Gastroesophageal sphincter (tissue), 4 donors: ENCODE measurements at regions not wholly inside any gene's neighbourhood (a gene's known extent, or its start where the extent isn't known, plus 50 kb on each side); places are given as distances from the start of the nearest gene placed in this dataset.
"Not testable (repeated sequence)": the region's sequence is repeated elsewhere in the genome, so short reads cannot be mapped to it uniquely, and the experiment has no call there.

ENCODE experiments used
- ATAC-seq: fragments of 150-250 bp; one replicate; pipeline ENCODE4 v1.9.1; 2016; ENCODE audit warnings: mild to moderate bottlenecking, moderate library complexity
- H3K27ac ChIP-seq, 4 donors: fragments of 200-600 bp; sonication (generic) in 3 of 4; 1 replicate in 3 of 4; 2 replicates in 1 of 4; pipeline ENCODE4 v1.5.1; 2016 to 2019
- H3K27me3 ChIP-seq: fragments of 200-600 bp; sonication (generic); one replicate; pipeline ENCODE4 v1.5.1; 2019
- H3K36me3 ChIP-seq, 2 donors: fragments of 200-600 bp; sonication (generic); one replicate each; pipeline ENCODE4 v1.5.1; 2019; ENCODE audit warnings: control low read depth in 1 of 2
- H3K4me1 ChIP-seq, 3 donors: fragments of 200-600 bp; sonication (generic); 1 replicate in 2 of 3; 2 replicates in 1 of 3; pipeline ENCODE4 v1.5.1; 2016 to 2019; ENCODE audit warnings: control low read depth in 2 of 3
- H3K4me3 ChIP-seq, 2 donors: fragments of 200-600 bp; sonication (generic); one replicate each; pipeline ENCODE4 v1.5.1; 2019; ENCODE audit warnings: mild to moderate bottlenecking in 1 of 2, moderate library complexity in 1 of 2
- H3K9me3 ChIP-seq, 3 donors: fragments of 200-600 bp; sonication (generic); one replicate each; pipeline ENCODE4 v1.5.1; 2017 to 2019; ENCODE audit warnings: control low read depth in 2 of 3
- CTCF ChIP-seq, 4 experiments: fragments of 200-600 bp in 2 of 4; fragments of 450-650 bp in 2 of 4; sonication (generic) in 1 of 4; IDR thresholded peaks; one replicate each; pipeline ENCODE4 v1.5.1; 2017 to 2019; ENCODE audit warnings: antibody characterized with exemption in 4 of 4, mild to moderate bottlenecking in 2 of 4, moderate library complexity in 2 of 4
- EP300 ChIP-seq: sonication (generic); formaldehyde crosslinking; IDR thresholded peaks from one replicate; pipeline ENCODE4 v1.6.1; 2017; ENCODE audit warnings: antibody characterized with exemption, mild to moderate bottlenecking
- POLR2A ChIP-seq, 2 donors: fragments of 450-650 bp; IDR thresholded peaks; one replicate each; pipeline ENCODE4 v1.6.1; 2017; ENCODE audit warnings: antibody characterized with exemption in 2 of 2, mild to moderate bottlenecking in 2 of 2, moderate library complexity in 1 of 2
- POLR2AphosphoS5 ChIP-seq: sonication (generic); formaldehyde crosslinking; IDR thresholded peaks from one replicate; pipeline ENCODE4 v1.6.1; 2017; ENCODE audit warnings: antibody characterized with exemption
- WGBS, 2 donors: methylation state at CpG; one replicate each; pipeline ENCODE4 v1.1.5; 2018; ENCODE audit warnings: low coverage in 1 of 2; 5-methylcytosine and 5-hydroxymethylcytosine counted together

- Histone ChIP-seq H3K4me1 (peaks cover 0 to 6% (median 0%) of the 10 kb centered on the region in 3 donors), H3K27me3 (no peaks in the 10 kb centered on the region), H3K9me3 (no peaks in the 10 kb centered on the region), H3K36me3 (peaks cover 0 to 20% of the 10 kb centered on the region in 2 donors), H3K27ac (no peak overlapping the region), H3K4me3 (no peak overlapping the region)
- no peak for ATAC-seq
- 87 to 98% methylated on average over 3 to 4 of the region's 4 CpGs for whole genome bisulfite sequencing, 2 donors
- TF ChIP-seq CTCF (IDR thresholded peaks at IDR 0.05) (no peak), POLR2AphosphoS5 (no peak)
Measured at GRCh38 chr1:245058882-245059281, 95.9 kb upstream of the KIF26B start.

DNA sequence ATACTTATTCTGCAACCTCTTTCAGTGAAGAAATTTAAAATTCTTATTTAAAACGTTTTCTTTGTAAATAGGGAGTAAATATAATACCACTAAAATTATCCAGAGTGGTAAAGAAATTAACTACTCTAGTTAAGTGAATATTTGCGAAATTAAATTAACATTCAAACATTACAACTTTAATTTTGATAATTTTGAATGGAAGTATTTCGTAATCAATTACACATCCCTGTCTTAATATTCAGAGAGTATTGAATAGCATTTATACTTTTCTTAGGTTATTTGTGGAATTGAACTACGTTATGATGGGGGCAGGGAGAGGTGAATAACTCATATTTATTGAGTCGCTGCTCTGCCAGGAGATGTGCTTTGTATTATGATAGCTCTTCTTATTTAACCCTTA, 96.3 kb upstream of the KIF26B start:
- 92 to 93% methylated on average over 5 of the region's 5 CpGs for WGBS, 2 donors

GRCh38 chr1:245056913-245057312, 97.9 kb upstream of the KIF26B start:
- no peak for ATAC-seq
- WGBS, 2 donors, result 86 to 92% methylated on average over 6 to 7 of the region's 7 CpGs
- TF ChIP-seq CTCF (IDR thresholded peaks at IDR 0.05) (no peak), EP300 (no peak), POLR2A (IDR thresholded peaks at IDR 0.05) (no peak), POLR2AphosphoS5 (no peak)
- H3K4me3 ChIP-seq, result no peak overlapping the region
- no peaks in the 10 kb centered on the region for H3K9me3 ChIP-seq
- H3K27me3 ChIP-seq, result no peaks in the 10 kb centered on the region
- peaks cover 0 to 6% (median 0%) of the 10 kb centered on the region in 3 donors for H3K4me1 ChIP-seq
- H3K27ac ChIP-seq, result no peak overlapping the region
- peaks cover 0 to 9% of the 10 kb centered on the region in 2 donors for H3K36me3 ChIP-seq

More for the DNA sequence above, 96.3 kb upstream of the KIF26B start:
- no peak for ATAC-seq
- Histone ChIP-seq H3K4me1 (peaks cover 0 to 6% (median 0%) of the 10 kb centered on the region in 3 donors), H3K4me3 (no peak overlapping the region), H3K27ac (no peak overlapping the region), H3K36me3 (peaks cover 0 to 16% of the 10 kb centered on the region in 2 donors), H3K27me3 (no peaks in the 10 kb centered on the region), H3K9me3 (no peaks in the 10 kb centered on the region)
- TF ChIP-seq POLR2A (IDR thresholded peaks at IDR 0.05), result no peak
- no peak for TF ChIP-seq CTCF (IDR thresholded peaks at IDR 0.05)
- no peak for TF ChIP-seq POLR2AphosphoS5
- no peak for TF ChIP-seq EP300

DNA sequence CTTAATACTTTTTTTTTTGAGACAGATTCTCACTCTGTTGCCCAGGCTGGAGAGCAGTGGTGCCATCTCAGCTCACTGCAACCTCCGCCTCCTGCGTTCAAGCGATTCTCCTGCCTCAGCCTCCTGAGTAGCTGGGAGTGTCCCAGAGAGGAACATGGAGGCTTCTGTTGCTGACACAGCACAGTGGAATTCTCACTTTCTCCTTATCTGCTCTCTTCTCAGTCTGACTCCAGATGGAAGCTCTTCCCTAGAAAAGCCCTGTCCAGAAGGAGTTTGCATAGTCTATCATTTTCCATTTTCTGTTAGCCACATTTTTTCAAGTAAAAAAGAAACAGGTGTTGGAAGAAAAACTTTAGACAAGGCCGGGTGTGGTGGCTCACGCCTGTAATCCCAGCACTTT, 98.5 kb upstream of the KIF26B start:
- not testable (repeated sequence) for H3K27me3 ChIP-seq, H3K4me3 ChIP-seq, H3K36me3 ChIP-seq, H3K9me3 ChIP-seq, H3K27ac ChIP-seq, H3K4me1 ChIP-seq, ATAC-seq
- WGBS, 2 donors, result 80 to 94% methylated on average over 1 to 2 of the region's 5 CpGs

DNA sequence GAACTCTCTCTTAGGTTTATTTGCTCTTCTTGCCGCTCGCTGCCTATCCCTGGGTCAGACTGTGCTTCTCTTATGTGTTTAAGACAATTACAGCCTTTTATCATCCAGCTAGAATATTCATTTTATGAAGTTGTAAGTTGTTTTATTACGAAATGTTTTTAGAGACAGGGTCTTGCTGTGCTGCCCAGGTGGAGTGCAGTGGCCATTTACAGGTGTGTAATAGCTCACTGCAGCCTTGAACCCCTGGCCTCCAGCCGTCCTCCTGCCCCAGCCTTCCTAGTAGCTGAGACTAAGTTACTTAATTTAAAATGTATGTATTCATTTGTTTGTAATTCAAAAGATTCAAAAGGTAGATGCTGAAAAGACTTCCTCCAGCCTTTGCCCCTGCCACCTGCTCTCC, 99.0 kb upstream of the KIF26B start:
- 59 to 80% methylated on average over 3 of the region's 4 CpGs for WGBS, 2 donors
- ATAC-seq, result no peak
- peaks cover 0 to 9% of the 10 kb centered on the region in 2 donors for H3K36me3 ChIP-seq
- no peaks in the 10 kb centered on the region for H3K9me3 ChIP-seq
- H3K4me1 ChIP-seq, result peaks cover 0 to 3% (median 0%) of the 10 kb centered on the region in 3 donors
- no peak overlapping the region for H3K4me3 ChIP-seq
- H3K27me3 ChIP-seq, result no peaks in the 10 kb centered on the region
- TF ChIP-seq POLR2AphosphoS5, result no peak
- TF ChIP-seq EP300, result no peak
- no peak for TF ChIP-seq POLR2A (IDR thresholded peaks at IDR 0.05)
- no peak for TF ChIP-seq CTCF (IDR thresholded peaks at IDR 0.05)
- no peak overlapping the region for H3K27ac ChIP-seq
